ENCODE measurements at regions not wholly inside any gene's neighbourhood (a gene's known extent, or its start where the extent isn't known, plus 50 kb on each side); places are given as distances from the start of the nearest gene placed in this dataset.

GRCh38 chr4:123037804-123038203 is 115.4 kb upstream of the NUDT6 start:
- intact Hi-C loops (cut with DNase I, micrococcal nuclease), result no loop called here
- DNase-seq (no peak), ATAC-seq (ENCODE audit: poor library complexity) (no peak)
- CTCF ChIA-PET, result no interaction called here
- H3K36me3 Mint-ChIP-seq (ENCODE audit: low read depth), result peaks cover 77% of the 10 kb centered on the region
- no peak overlapping the region for H3K27ac Mint-ChIP-seq
- no peak overlapping the region for H3K4me3 Mint-ChIP-seq
- H3K9me3 Mint-ChIP-seq, result peaks cover 4% of the 10 kb centered on the region
- no peaks in the 10 kb centered on the region for H3K4me1 ChIP-seq (ENCODE audit: insufficient read depth, low read length)
- no peak overlapping the region for H3K4me3 ChIP-seq (ENCODE audit: low read length)
- no peak overlapping the region for H3K27ac ChIP-seq (ENCODE audit: low read depth in 1 of 2, low read length in 2 of 2)
- H3K9me3 ChIP-seq (ENCODE audit: control insufficient read depth in 1 of 2, insufficient read depth in 1 of 2, low read length in 2 of 2), result peaks cover 7 to 12% of the 10 kb centered on the region in 2 experiments
- H3K36me3 ChIP-seq (ENCODE audit: insufficient read depth, low read length), result no peaks in the 10 kb centered on the region
- H3K27me3 Mint-ChIP-seq, result no peaks in the 10 kb centered on the region
- TF ChIP-seq CTCF (IDR thresholded peaks at IDR 0.05), result no peak
- no peaks in the 10 kb centered on the region for H3K4me1 Mint-ChIP-seq (ENCODE audit: low read depth)
- H3K27me3 ChIP-seq (ENCODE audit: control insufficient read depth in 1 of 2, insufficient read depth in 2 of 2, low read length in 2 of 2), result no peaks in the 10 kb centered on the region
- POLR2A ChIA-PET, result interaction anchor here (0.6 kb wide), 1 partner anchor 153 kb away, joined by 3 read pairs; no protein-coding TSS in a partner anchor

GRCh38 chr4:123042095-123042494 is 119.7 kb upstream of the NUDT6 start:
- Mint-ChIP-seq H3K27ac (no peak overlapping the region), H3K9me3 (peaks cover 12% of the 10 kb centered on the region), H3K4me1 (ENCODE audit: low read depth) (no peaks in the 10 kb centered on the region), H3K27me3 (no peaks in the 10 kb centered on the region), H3K36me3 (ENCODE audit: low read depth) (peaks cover 87% of the 10 kb centered on the region), H3K4me3 (no peak overlapping the region)
- H3K4me1 ChIP-seq (ENCODE audit: insufficient read depth, low read length), result no peaks in the 10 kb centered on the region
- H3K27ac ChIP-seq (ENCODE audit: low read depth in 1 of 2, low read length in 2 of 2), result no peak overlapping the region
- H3K27me3 ChIP-seq (ENCODE audit: control insufficient read depth in 1 of 2, insufficient read depth in 2 of 2, low read length in 2 of 2), result no peaks in the 10 kb centered on the region
- H3K4me3 ChIP-seq (ENCODE audit: low read length), result no peak overlapping the region
- no peak for TF ChIP-seq CTCF (IDR thresholded peaks at IDR 0.05)
- ChIA-PET CTCF (no interaction called here), POLR2A (no interaction called here)
- intact Hi-C loops (cut with DNase I, micrococcal nuclease), result no loop called here
- ATAC-seq (ENCODE audit: poor library complexity) (no peak), DNase-seq (no peak)
- H3K36me3 ChIP-seq (ENCODE audit: insufficient read depth, low read length), result no peaks in the 10 kb centered on the region
- H3K9me3 ChIP-seq (ENCODE audit: control insufficient read depth in 1 of 2, insufficient read depth in 1 of 2, low read length in 2 of 2), result peaks cover 7 to 24% of the 10 kb centered on the region in 2 experiments

GRCh38 chr4:123043013-123043412 is 120.6 kb upstream of the NUDT6 start:
- DNase-seq (no peak), ATAC-seq (ENCODE audit: poor library complexity) (no peak)
- H3K9me3 Mint-ChIP-seq, result peaks cover 15% of the 10 kb centered on the region
- H3K36me3 ChIP-seq (ENCODE audit: insufficient read depth, low read length), result no peaks in the 10 kb centered on the region
- no peak overlapping the region for H3K4me3 Mint-ChIP-seq
- H3K4me1 Mint-ChIP-seq (ENCODE audit: low read depth), result no peaks in the 10 kb centered on the region
- no peak overlapping the region for H3K27ac Mint-ChIP-seq
- peaks cover 94% of the 10 kb centered on the region for H3K36me3 Mint-ChIP-seq (ENCODE audit: low read depth)
- no peak overlapping the region for H3K4me3 ChIP-seq (ENCODE audit: low read length)
- H3K9me3 ChIP-seq (ENCODE audit: control insufficient read depth in 1 of 2, insufficient read depth in 1 of 2, low read length in 2 of 2), result peaks cover 7 to 24% of the 10 kb centered on the region in 2 experiments
- no peaks in the 10 kb centered on the region for H3K27me3 Mint-ChIP-seq
- CTCF ChIA-PET, result no interaction called here
- no peak overlapping the region for H3K27ac ChIP-seq (ENCODE audit: low read depth in 1 of 2, low read length in 2 of 2)
- intact Hi-C loops (cut with DNase I, micrococcal nuclease), result no loop called here
- no peaks in the 10 kb centered on the region for H3K4me1 ChIP-seq (ENCODE audit: insufficient read depth, low read length)
- H3K27me3 ChIP-seq (ENCODE audit: control insufficient read depth in 1 of 2, insufficient read depth in 2 of 2, low read length in 2 of 2), result no peaks in the 10 kb centered on the region
- TF ChIP-seq CTCF (IDR thresholded peaks at IDR 0.05), result no peak
- POLR2A ChIA-PET, result no interaction called here
